Breast epithelium (tissue), 4 donors: ENCODE measurements at regions not wholly inside any gene's neighbourhood (a gene's known extent, or its start where the extent isn't known, plus 50 kb on each side); places are given as distances from the start of the nearest gene placed in this dataset.
A peak's percentile ranks its signal among the peaks of the same experiment; 100 is the strongest.

ENCODE experiments used
- DNase-seq, 2 donors: peaks; one replicate each; pipeline ENCODE4 v3.0.0-alpha.2; 2019; ENCODE audit warnings: low spot score in 2 of 2
- H3K27ac ChIP-seq, 2 donors: fragments of 200-600 bp; sonication (generic) in 1 of 2; one replicate each; pipeline ENCODE4 v1.5.1; 2016 to 2019; ENCODE audit warnings: mild to moderate bottlenecking in 1 of 2
- H3K27me3 ChIP-seq, 2 donors: fragments of 200-600 bp; sonication (generic) in 1 of 2; one replicate each; pipeline versions ENCODE4 v1.5.1 to v1.6.0; 2017 to 2019; ENCODE audit warnings: control low read depth in 1 of 2, mild to moderate bottlenecking in 1 of 2
- H3K36me3 ChIP-seq: fragments of 200-600 bp; one replicate; pipeline ENCODE4 v1.5.1; 2019
- H3K4me1 ChIP-seq, 2 donors: fragments of 200-600 bp; sonication (generic); one replicate each; pipeline ENCODE4 v1.5.1; 2016 to 2019; ENCODE audit warnings: control low read depth in 1 of 2
- H3K4me3 ChIP-seq, 3 donors: fragments of 200-600 bp; sonication (generic); 1 replicate in 2 of 3; 2 replicates in 1 of 3; pipeline ENCODE4 v1.5.1; 2016 to 2019; ENCODE audit warnings: mild to moderate bottlenecking in 3 of 3, moderate library complexity in 2 of 3
- H3K9me3 ChIP-seq, 2 donors: fragments of 200-600 bp; sonication (generic) in 1 of 2; one replicate each; pipeline ENCODE4 v1.5.1; 2016 to 2019; ENCODE audit warnings: control low read depth in 1 of 2
- CTCF ChIP-seq, 3 donors: fragments of 450-650 bp; IDR thresholded peaks; one replicate each; pipeline ENCODE4 v1.5.1; 2016 to 2017; ENCODE audit warnings: antibody characterized with exemption in 3 of 3, mild to moderate bottlenecking in 3 of 3, moderate library complexity in 3 of 3
- POLR2A ChIP-seq: fragments of 450-650 bp; IDR thresholded peaks from one replicate; pipeline ENCODE4 v1.6.1; 2016; ENCODE audit warnings: antibody characterized with exemption, mild to moderate bottlenecking, moderate library complexity
- POLR2AphosphoS5 ChIP-seq, 3 donors: sonication (generic); formaldehyde crosslinking; IDR thresholded peaks; one replicate each; pipeline ENCODE4 v1.6.1; 2017; ENCODE audit warnings: antibody characterized with exemption in 3 of 3
- intact Hi-C: fragments of 100-400 bp; cut with DNase I; formaldehyde crosslinking; loops from one replicate; pipeline ENCODE4 v1.15.1; 2023; ENCODE audit warnings: low total_unique reads

GRCh38 chr2:71938108-71938507 is 209.6 kb downstream of the CYP26B1 start:
- no peak overlapping the region for H3K27ac ChIP-seq
- intact Hi-C loops, result no loop called here
- no peak overlapping the region for H3K4me3 ChIP-seq
- DNase-seq, result no peak
- no peak for TF ChIP-seq POLR2A
- TF ChIP-seq POLR2AphosphoS5 (IDR thresholded peaks at IDR 0.05), result no peak
- no peak for TF ChIP-seq CTCF (IDR thresholded peaks at IDR 0.05)
- no peaks in the 10 kb centered on the region for H3K4me1 ChIP-seq
- H3K36me3 ChIP-seq, result no peaks in the 10 kb centered on the region
- no peaks in the 10 kb centered on the region for H3K9me3 ChIP-seq
- H3K27me3 ChIP-seq, result no peaks in the 10 kb centered on the region

- no peak for DNase-seq
- Histone ChIP-seq H3K27ac (no peak overlapping the region), H3K9me3 (no peaks in the 10 kb centered on the region), H3K4me1 (no peaks in the 10 kb centered on the region), H3K36me3 (no peaks in the 10 kb centered on the region), H3K4me3 (no peak overlapping the region), H3K27me3 (no peaks in the 10 kb centered on the region)
- no peak for TF ChIP-seq POLR2A
- TF ChIP-seq CTCF (IDR thresholded peaks at IDR 0.05), result no peak
- no peak for TF ChIP-seq POLR2AphosphoS5 (IDR thresholded peaks at IDR 0.05)
- intact Hi-C loops, result no loop called here
These were observed 210.3 kb downstream of the CYP26B1 start for GRCh38 chr2:71937396-71937795.

GRCh38 chr2:71936076-71937030 is 211.3 kb downstream of the CYP26B1 start:
- H3K27me3 ChIP-seq, result no peaks in the 10 kb centered on the region
- no peak overlapping the region for H3K4me3 ChIP-seq
- H3K27ac ChIP-seq, result no peak overlapping the region
- no peaks in the 10 kb centered on the region for H3K9me3 ChIP-seq
- no peaks in the 10 kb centered on the region for H3K4me1 ChIP-seq
- TF ChIP-seq CTCF (IDR thresholded peaks at IDR 0.05), result no peak
- TF ChIP-seq POLR2AphosphoS5 (IDR thresholded peaks at IDR 0.05), result no peak
- TF ChIP-seq POLR2A, result no peak
- no peaks in the 10 kb centered on the region for H3K36me3 ChIP-seq
- DNase-seq, result no peak
- intact Hi-C loops, result no loop called here

- Histone ChIP-seq H3K27me3 (no peaks in the 10 kb centered on the region), H3K27ac (peak overlapping the region in 1 of 2 donors; percentile 12), H3K36me3 (no peaks in the 10 kb centered on the region), H3K9me3 (no peaks in the 10 kb centered on the region), H3K4me3 (no peak overlapping the region), H3K4me1 (no peaks in the 10 kb centered on the region)
- TF ChIP-seq CTCF (IDR thresholded peaks at IDR 0.05) (no peak), POLR2AphosphoS5 (IDR thresholded peaks at IDR 0.05) (no peak), POLR2A (no peak)
- no peak for DNase-seq
- intact Hi-C loops, result no loop called here
These were observed 212.3 kb downstream of the CYP26B1 start for GRCh38 chr2:71935262-71935848.
